HCT116 (cell line): ENCODE measurements at regions not wholly inside any gene's neighbourhood (a gene's known extent, or its start where the extent isn't known, plus 50 kb on each side); places are given as distances from the start of the nearest gene placed in this dataset.

Experiments
- CBX3 ChIP-seq: IDR thresholded peaks from 2 replicates; pipeline ENCODE4 v1.6.1; 2012; ENCODE audit warnings: low read depth
- EGR1 ChIP-seq: IDR thresholded peaks from 2 replicates; pipeline ENCODE4 v1.6.1; 2012; ENCODE audit warnings: low read depth
- EZH2 ChIP-seq: fragments of 200-600 bp; sonication (generic); IDR thresholded peaks from 2 replicates; pipeline ENCODE4 v1.6.1; 2017; ENCODE audit warnings: antibody characterized with exemption, mixed run types
- EZH2phosphoT487 ChIP-seq: fragments of 200-600 bp; IDR thresholded peaks from 2 replicates; pipeline ENCODE4 v1.6.1; 2018; ENCODE audit warnings: antibody characterized with exemption, borderline replicate concordance
- JUND ChIP-seq: IDR thresholded peaks from 2 replicates; pipeline ENCODE4 v1.6.1; 2012
- POLR2A ChIP-seq: IDR thresholded peaks from 2 replicates; pipeline ENCODE4 v1.7.0; 2011; ENCODE audit warnings: borderline replicate concordance; ENCODE audit not compliant: insufficient read depth, insufficient read length; ENCODE audit errors: extremely low read depth
- POLR2AphosphoS5 ChIP-seq: IDR thresholded peaks from 2 replicates; pipeline ENCODE4 v1.6.1; 2011; ENCODE audit warnings: mild to moderate bottlenecking, low read depth, low read length, moderate library complexity
- RAD21 ChIP-seq: IDR thresholded peaks from 2 replicates; pipeline ENCODE4 v1.6.1; 2012; ENCODE audit warnings: low read depth, mild to moderate bottlenecking
- REST ChIP-seq: IDR thresholded peaks from 2 replicates; pipeline ENCODE4 v1.6.1; 2012; ENCODE audit warnings: low read depth
- SIN3A ChIP-seq: IDR thresholded peaks from 2 replicates; pipeline ENCODE4 v1.6.1; 2012; ENCODE audit warnings: low read depth
- SP1 ChIP-seq: IDR thresholded peaks from 2 replicates; pipeline ENCODE4 v1.6.1; 2012; ENCODE audit warnings: low read depth
- YY1 ChIP-seq: IDR thresholded peaks from 2 replicates; pipeline ENCODE4 v1.6.1; 2011; ENCODE audit warnings: low read length, low read depth, moderate library complexity, mild to moderate bottlenecking; ENCODE audit not compliant: insufficient replicate concordance; ENCODE audit errors: extremely low read depth
- TF ChIP-seq, protein P1 (sequence below), 3 experiments: fragments of 200-600 bp in 1 of 3; sonication (generic) in 1 of 3; IDR thresholded peaks in 2 of 3; conservative IDR thresholded peaks in 1 of 3; 2 replicates each; pipeline ENCODE4 v1.5.1; 2012 to 2017; ENCODE audit warnings: low read depth in 2 of 3, low read length in 2 of 3, antibody characterized with exemption in 1 of 3, borderline replicate concordance in 1 of 3, control low read depth in 1 of 3, mild to moderate bottlenecking in 1 of 3, mixed read lengths in 1 of 3, mixed run types in 1 of 3, moderate library complexity in 1 of 3; ENCODE audit not compliant: insufficient read depth in 1 of 3
- TF ChIP-seq, protein P2 (sequence below): IDR thresholded peaks from 2 replicates; pipeline ENCODE4 v1.6.1; 2012

GRCh38 chr16:85216522-85217375, 104.5 kb upstream of the CIBAR2 start:
- TF ChIP-seq, protein P1, sequence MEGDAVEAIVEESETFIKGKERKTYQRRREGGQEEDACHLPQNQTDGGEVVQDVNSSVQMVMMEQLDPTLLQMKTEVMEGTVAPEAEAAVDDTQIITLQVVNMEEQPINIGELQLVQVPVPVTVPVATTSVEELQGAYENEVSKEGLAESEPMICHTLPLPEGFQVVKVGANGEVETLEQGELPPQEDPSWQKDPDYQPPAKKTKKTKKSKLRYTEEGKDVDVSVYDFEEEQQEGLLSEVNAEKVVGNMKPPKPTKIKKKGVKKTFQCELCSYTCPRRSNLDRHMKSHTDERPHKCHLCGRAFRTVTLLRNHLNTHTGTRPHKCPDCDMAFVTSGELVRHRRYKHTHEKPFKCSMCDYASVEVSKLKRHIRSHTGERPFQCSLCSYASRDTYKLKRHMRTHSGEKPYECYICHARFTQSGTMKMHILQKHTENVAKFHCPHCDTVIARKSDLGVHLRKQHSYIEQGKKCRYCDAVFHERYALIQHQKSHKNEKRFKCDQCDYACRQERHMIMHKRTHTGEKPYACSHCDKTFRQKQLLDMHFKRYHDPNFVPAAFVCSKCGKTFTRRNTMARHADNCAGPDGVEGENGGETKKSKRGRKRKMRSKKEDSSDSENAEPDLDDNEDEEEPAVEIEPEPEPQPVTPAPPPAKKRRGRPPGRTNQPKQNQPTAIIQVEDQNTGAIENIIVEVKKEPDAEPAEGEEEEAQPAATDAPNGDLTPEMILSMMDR (IDR thresholded peaks at IDR 0.05 in 2 of 3, conservative IDR thresholded peaks at IDR 0.05 in 1 of 3; ENCODE audit: borderline replicate concordance in 1 of 3, insufficient read depth in 1 of 3, low read depth in 2 of 3, low read length in 2 of 3), result no peak
- TF ChIP-seq POLR2A (no peak), YY1 (no peak), SIN3A (no peak), POLR2AphosphoS5 (no peak), CBX3 (no peak), EGR1 (no peak), REST (no peak), EZH2phosphoT487 (no peak), JUND (no peak), EZH2 (no peak), SP1 (no peak), RAD21 (no peak)
- TF ChIP-seq, protein P2, sequence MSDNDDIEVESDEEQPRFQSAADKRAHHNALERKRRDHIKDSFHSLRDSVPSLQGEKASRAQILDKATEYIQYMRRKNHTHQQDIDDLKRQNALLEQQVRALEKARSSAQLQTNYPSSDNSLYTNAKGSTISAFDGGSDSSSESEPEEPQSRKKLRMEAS, result no peak
